ENCODE measurements at regions not wholly inside any gene's neighbourhood (a gene's known extent, or its start where the extent isn't known, plus 50 kb on each side); places are given as distances from the start of the nearest gene placed in this dataset.

- TF ChIP-seq BACH2 (CRISPR knock-in tag; IDR thresholded peaks at IDR 0.05; ENCODE audit: borderline replicate concordance), result no peak
- TF ChIP-seq ZFP30 (CRISPR knock-in tag; IDR thresholded peaks at IDR 0.05), result no peak
- TF ChIP-seq TCF4 (CRISPR knock-in tag; IDR thresholded peaks at IDR 0.05; ENCODE audit: borderline replicate concordance), result no peak
- TF ChIP-seq TOX (CRISPR knock-in tag; IDR thresholded peaks at IDR 0.05; ENCODE audit: borderline replicate concordance), result no peak
- TF ChIP-seq CSDC2 (CRISPR knock-in tag; IDR thresholded peaks at IDR 0.05), result no peak
- no peak for TF ChIP-seq ZC3H10 (CRISPR knock-in tag; IDR thresholded peaks at IDR 0.05)
- no peak for TF ChIP-seq SNAI2 (CRISPR knock-in tag; IDR thresholded peaks at IDR 0.05)
These were observed 54.9 kb upstream of the IGFBP2 start (continued) for GRCh38 chr2:216578325-216578724.

GRCh38 chr2:216583147-216583546, 50.1 kb upstream of the IGFBP2 start:
- TF ChIP-seq ZNF8 (CRISPR knock-in tag; IDR thresholded peaks at IDR 0.05) (no peak), POU6F1 (CRISPR knock-in tag; IDR thresholded peaks at IDR 0.05; ENCODE audit: borderline replicate concordance, low read depth) (no peak), BACH2 (CRISPR knock-in tag; IDR thresholded peaks at IDR 0.05; ENCODE audit: borderline replicate concordance) (no peak), GLIS3 (CRISPR knock-in tag; IDR thresholded peaks at IDR 0.05) (no peak), ZNF565 (CRISPR knock-in tag; conservative IDR thresholded peaks at IDR 0.05; ENCODE audit: low read depth) (no peak)
- peak; percentile 86 for ATAC-seq

All from SK-N-SH treated with all-trans-retinoic acid at 6 μM for 48 hours (cell line).